OCI-M2 (cell line): ENCODE measurements at regions not wholly inside any gene's neighbourhood (a gene's known extent, or its start where the extent isn't known, plus 50 kb on each side); places are given as distances from the start of the nearest gene placed in this dataset.
"Not testable (repeated sequence)": the region's sequence is repeated elsewhere in the genome, so short reads cannot be mapped to it uniquely, and the experiment has no call there.

Source experiments
- DNase-seq: peaks from one replicate; lab custom pipeline; 2025; ENCODE audit not compliant: unreplicated experiment; lab: John Stamatoyannopoulos, UW

GRCh38 chr12:61530456-61530855 lies 729.7 kb upstream of the USP15 start:
- no peak for DNase-seq

- DNase-seq = no peak
These were observed 729.0 kb upstream of the USP15 start for GRCh38 chr12:61531195-61531594.

GRCh38 chr12:61536117-61536516 lies 724.1 kb upstream of the USP15 start:
- DNase-seq = no peak

- DNase-seq = no peak
These were observed 723.7 kb upstream of the USP15 start for GRCh38 chr12:61536525-61536924.

GRCh38 chr12:61538951-61539350 lies 721.3 kb upstream of the USP15 start:
- no peak for DNase-seq

GRCh38 chr12:61542551-61542950 lies 717.7 kb upstream of the USP15 start:
- no peak for DNase-seq

GRCh38 chr12:61546296-61546695 lies 713.9 kb upstream of the USP15 start:
- no peak for DNase-seq

- no peak for DNase-seq
These were observed 707.1 kb upstream of the USP15 start for GRCh38 chr12:61553091-61553490.

GRCh38 chr12:61554268-61555008 lies 705.8 kb upstream of the USP15 start:
- DNase-seq = no peak

GRCh38 chr12:61563665-61564450 lies 696.3 kb upstream of the USP15 start:
- DNase-seq = no peak

GRCh38 chr12:61564466-61564865 lies 695.7 kb upstream of the USP15 start:
- no peak for DNase-seq

GRCh38 chr12:61566183-61566582 lies 694.0 kb upstream of the USP15 start:
- no peak for DNase-seq

- DNase-seq = no peak
These were observed 685.9 kb upstream of the USP15 start for GRCh38 chr12:61574339-61574738.

- DNase-seq = no peak
These were observed 675.3 kb upstream of the USP15 start for GRCh38 chr12:61584943-61585342.

- DNase-seq = not testable (repeated sequence)
These were observed 669.3 kb upstream of the USP15 start for GRCh38 chr12:61590864-61591263.

- no peak for DNase-seq
These were observed 650.1 kb upstream of the USP15 start for GRCh38 chr12:61610143-61610542.

- DNase-seq = no peak
These were observed 630.5 kb upstream of the USP15 start for GRCh38 chr12:61629702-61630101.

GRCh38 chr12:61646639-61647038 lies 613.6 kb upstream of the USP15 start:
- no peak for DNase-seq

GRCh38 chr12:61647566-61647965 lies 612.6 kb upstream of the USP15 start:
- no peak for DNase-seq

GRCh38 chr12:61652265-61652664 lies 607.9 kb upstream of the USP15 start:
- no peak for DNase-seq

GRCh38 chr12:61654698-61655097 lies 605.5 kb upstream of the USP15 start:
- no peak for DNase-seq

GRCh38 chr12:61655241-61655640 lies 605.0 kb upstream of the USP15 start:
- no peak for DNase-seq
